Skeletal muscle tissue (tissue), 3 donors: ENCODE measurements at regions not wholly inside any gene's neighbourhood (a gene's known extent, or its start where the extent isn't known, plus 50 kb on each side); places are given as distances from the start of the nearest gene placed in this dataset.
"Not testable (repeated sequence)": the region's sequence is repeated elsewhere in the genome, so short reads cannot be mapped to it uniquely, and the experiment has no call there.

ENCODE experiments used
- H3K27ac ChIP-seq: one replicate; pipeline ENCODE4 v1.7.0; 2013; ENCODE audit warnings: mild to moderate bottlenecking, low read depth, low read length, inconsistent platforms
- H3K27me3 ChIP-seq, 3 donors: one replicate each; pipeline ENCODE4 v1.7.0; 2013; ENCODE audit warnings: low read length in 3 of 3; ENCODE audit not compliant: control insufficient read depth in 3 of 3, insufficient read depth in 3 of 3
- H3K36me3 ChIP-seq, 3 donors: one replicate each; pipeline ENCODE4 v1.7.0; 2013; ENCODE audit warnings: low read length in 3 of 3; ENCODE audit not compliant: control insufficient read depth in 3 of 3, insufficient read depth in 3 of 3
- H3K4me1 ChIP-seq, 3 donors: one replicate each; pipeline ENCODE4 v1.7.0; 2013; ENCODE audit warnings: low read length in 3 of 3, mild to moderate bottlenecking in 3 of 3; ENCODE audit not compliant: control insufficient read depth in 3 of 3, insufficient read depth in 3 of 3
- H3K4me3 ChIP-seq, 3 donors: one replicate each; pipeline ENCODE4 v1.7.0; 2013; ENCODE audit warnings: low read length in 3 of 3
- H3K9ac ChIP-seq, 3 donors: one replicate each; pipeline ENCODE4 v1.7.0; 2013; ENCODE audit warnings: low read length in 3 of 3, mild to moderate bottlenecking in 3 of 3, moderate library complexity in 2 of 3, low read depth in 1 of 3
- H3K9me3 ChIP-seq, 3 donors: one replicate each; pipeline ENCODE4 v1.7.0; 2013; ENCODE audit warnings: low read length in 3 of 3; ENCODE audit not compliant: control insufficient read depth in 3 of 3
- donor health status: Osteomylitis.

DNA sequence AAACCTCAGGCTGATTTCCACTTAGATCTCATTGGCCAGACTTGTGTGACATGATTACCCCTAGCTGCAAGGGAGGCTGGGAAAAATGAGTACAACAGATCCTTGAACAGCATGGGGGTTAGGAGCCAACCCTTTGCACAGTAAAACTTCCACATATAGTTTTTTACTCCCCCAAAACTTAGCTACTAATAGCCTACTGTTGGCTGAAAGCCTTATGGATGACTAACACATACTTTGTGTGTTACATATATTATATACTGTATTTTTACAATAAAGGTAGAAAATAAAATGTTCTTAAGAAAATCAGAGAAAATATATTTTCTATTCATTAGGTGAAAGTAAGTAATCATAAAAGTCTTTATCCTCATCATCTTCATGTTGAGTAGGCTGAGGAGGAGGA lies 217.4 kb downstream of the NMUR2 start:
- H3K9ac ChIP-seq = no peak overlapping the region
- H3K36me3 ChIP-seq = no peaks in the 10 kb centered on the region
- no peak overlapping the region for H3K27ac ChIP-seq
- H3K27me3 ChIP-seq = no peaks in the 10 kb centered on the region
- peaks cover 0 to 2% (median 0%) of the 10 kb centered on the region in 3 donors for H3K9me3 ChIP-seq
- no peak overlapping the region for H3K4me3 ChIP-seq
- no peaks in the 10 kb centered on the region for H3K4me1 ChIP-seq

DNA sequence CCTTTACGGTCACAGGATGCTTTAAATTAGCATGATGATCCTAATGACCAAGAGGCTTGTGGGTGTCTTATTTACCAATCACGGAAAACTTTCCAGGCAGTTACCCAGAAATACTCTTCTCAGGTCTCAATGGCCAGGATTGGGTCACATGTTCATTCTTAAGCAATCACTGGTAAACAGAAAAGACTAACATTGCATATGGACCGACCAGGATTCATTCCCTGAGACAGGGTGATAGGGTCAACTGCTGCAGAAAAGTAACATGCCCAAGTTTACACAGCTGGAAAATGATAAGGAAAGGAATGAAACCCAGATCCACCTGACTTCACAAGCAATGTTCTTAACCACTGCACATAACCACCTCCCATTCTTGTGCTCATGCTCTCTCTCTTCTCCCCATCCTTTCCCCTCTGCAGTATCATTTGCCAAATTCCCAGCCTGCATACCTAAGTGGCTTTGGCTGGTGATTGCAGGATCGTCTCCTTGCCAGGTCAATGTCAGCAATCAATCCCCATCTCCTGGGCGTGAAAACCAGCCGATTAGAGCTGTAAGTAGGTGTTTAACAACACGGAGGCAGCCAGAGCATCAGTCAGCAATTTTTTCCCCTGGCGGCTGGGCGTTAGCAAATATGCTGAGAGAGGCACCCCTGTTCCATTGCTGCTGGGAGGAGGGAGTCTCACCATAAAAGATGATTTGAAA lies 219.4 kb downstream of the NMUR2 start:
- Histone ChIP-seq H3K4me3 (no peak overlapping the region), H3K27ac (no peak overlapping the region), H3K27me3 (no peaks in the 10 kb centered on the region), H3K4me1 (no peaks in the 10 kb centered on the region), H3K36me3 (no peaks in the 10 kb centered on the region), H3K9me3 (peaks cover 0 to 2% (median 0%) of the 10 kb centered on the region in 3 donors), H3K9ac (no peak overlapping the region)

DNA sequence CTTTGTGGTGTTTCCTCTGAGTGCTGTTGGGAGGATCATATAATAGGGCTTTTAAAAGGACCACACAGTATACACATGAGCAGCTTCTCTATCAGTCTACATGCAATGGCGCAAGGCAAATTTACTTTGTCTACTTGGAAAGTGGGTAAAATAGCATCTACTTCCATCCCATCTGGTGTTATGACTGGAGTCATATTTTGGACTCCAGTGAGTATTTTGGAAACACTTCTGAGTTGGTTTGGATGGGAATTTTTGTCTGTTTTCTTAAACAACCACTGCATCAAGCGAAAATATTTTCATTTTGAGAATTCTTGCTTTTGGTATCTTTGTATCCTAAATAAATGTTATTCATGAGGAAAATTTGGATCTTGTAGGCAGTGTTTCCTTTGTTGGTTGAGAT lies 220.8 kb downstream of the NMUR2 start:
- H3K27me3 ChIP-seq = no peaks in the 10 kb centered on the region
- no peak overlapping the region for H3K27ac ChIP-seq
- H3K9me3 ChIP-seq = peaks cover 0 to 2% (median 0%) of the 10 kb centered on the region in 3 donors
- H3K36me3 ChIP-seq = no peaks in the 10 kb centered on the region
- no peak overlapping the region for H3K9ac ChIP-seq
- H3K4me3 ChIP-seq = no peak overlapping the region
- H3K4me1 ChIP-seq = no peaks in the 10 kb centered on the region

DNA sequence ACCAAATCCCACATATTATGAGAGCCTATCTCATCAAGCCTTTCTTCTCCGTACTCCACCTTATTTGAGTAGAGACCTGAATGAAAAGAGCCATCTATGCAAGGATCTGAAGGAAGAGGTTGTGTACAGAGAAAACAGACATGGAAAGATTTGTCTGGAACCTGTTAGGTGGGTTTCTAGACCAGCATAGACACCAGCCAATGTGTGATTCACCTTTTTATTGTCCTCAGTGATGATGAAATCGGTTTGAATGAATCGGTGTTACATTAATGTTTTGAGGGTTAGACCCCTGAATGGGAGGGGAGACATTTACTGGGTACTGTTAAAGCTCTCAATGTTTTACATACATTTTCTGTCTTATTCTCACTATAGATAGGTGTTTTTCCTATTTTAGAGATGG lies 223.6 kb downstream of the NMUR2 start:
- H3K9ac ChIP-seq = no peak overlapping the region
- H3K27me3 ChIP-seq = no peaks in the 10 kb centered on the region
- no peaks in the 10 kb centered on the region for H3K36me3 ChIP-seq
- no peak overlapping the region for H3K27ac ChIP-seq
- no peak overlapping the region for H3K4me3 ChIP-seq
- H3K4me1 ChIP-seq = no peaks in the 10 kb centered on the region
- H3K9me3 ChIP-seq = no peaks in the 10 kb centered on the region

DNA sequence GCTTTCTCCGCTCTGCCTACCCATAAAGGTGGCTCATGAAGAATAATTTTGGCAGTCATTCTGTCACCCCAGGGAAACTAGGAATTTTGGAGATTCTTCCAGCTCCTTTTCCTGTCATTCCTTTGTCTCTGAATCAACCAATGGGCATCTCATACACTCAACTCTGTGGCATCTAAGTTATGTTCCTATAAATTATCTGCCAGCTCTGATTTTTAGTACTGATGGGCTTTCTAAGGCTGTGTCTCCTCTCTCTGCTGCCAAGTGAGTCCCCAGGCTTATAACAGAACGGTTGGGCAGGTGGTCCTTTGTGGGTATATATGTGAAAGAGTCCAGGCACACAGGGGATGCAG lies 226.8 kb downstream of the NMUR2 start:
- Histone ChIP-seq H3K4me1 (no peaks in the 10 kb centered on the region), H3K9ac (no peak overlapping the region), H3K27ac (no peak overlapping the region), H3K9me3 (no peaks in the 10 kb centered on the region), H3K27me3 (no peaks in the 10 kb centered on the region), H3K36me3 (no peaks in the 10 kb centered on the region), H3K4me3 (no peak overlapping the region)

DNA sequence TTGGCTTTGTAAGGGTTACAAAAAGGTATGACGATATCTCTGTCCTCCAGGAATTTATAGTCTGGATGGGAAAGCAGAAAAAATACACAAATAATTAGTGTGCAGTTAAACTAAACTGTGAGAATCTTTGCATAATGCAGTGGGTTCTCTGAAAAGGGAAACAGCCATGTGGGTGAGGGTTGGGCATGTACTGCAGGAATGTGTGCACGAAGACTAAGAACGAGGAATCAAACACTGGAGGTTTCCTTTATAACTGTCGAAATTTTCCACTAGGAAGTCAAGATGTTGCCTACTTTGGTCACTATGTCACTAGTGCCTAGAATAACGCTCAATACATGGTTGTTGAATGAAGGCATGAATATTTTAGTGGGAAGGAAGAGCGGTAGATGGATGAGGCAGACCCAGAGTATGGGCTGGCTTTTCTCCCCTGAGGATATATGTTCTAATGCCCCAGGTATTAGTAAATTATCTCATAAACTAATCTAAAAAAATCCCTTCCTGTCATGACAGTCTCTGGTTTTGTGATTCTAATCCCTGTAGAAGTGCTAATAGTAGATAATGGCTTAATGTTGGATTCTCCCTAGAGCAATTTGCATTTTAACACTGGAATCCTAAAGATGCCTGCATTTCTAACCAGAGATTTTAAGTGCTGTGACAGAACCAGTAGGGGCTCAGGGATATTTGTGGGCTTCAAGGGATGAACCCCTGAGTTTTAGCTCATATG lies 227.3 kb downstream of the NMUR2 start:
- Histone ChIP-seq H3K4me1 (no peaks in the 10 kb centered on the region), H3K4me3 (no peak overlapping the region), H3K27me3 (no peaks in the 10 kb centered on the region)

DNA sequence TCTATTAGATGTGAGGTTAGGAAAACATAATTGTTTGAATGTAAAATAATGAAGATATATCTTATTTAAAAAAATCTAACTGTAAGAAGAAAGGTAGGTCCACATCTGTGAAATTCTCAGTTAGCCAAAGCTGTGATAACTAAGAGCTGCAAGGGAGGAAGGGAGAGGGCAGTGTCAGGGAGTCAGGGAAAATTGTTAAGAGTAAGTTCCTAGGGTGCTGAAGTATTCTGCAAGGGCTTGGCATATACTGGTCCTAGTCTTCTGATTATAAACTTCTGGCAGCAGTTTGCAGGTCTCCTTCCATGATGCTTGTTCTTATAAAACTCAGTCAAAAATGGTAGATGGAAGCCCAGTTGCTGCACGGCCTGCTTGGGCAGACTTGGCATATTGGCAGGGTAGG lies 233.2 kb downstream of the NMUR2 start:
- H3K4me1 ChIP-seq = no peaks in the 10 kb centered on the region
- no peak overlapping the region for H3K9ac ChIP-seq
- no peak overlapping the region for H3K4me3 ChIP-seq
- no peaks in the 10 kb centered on the region for H3K27me3 ChIP-seq
- no peak overlapping the region for H3K27ac ChIP-seq
- no peaks in the 10 kb centered on the region for H3K36me3 ChIP-seq
- H3K9me3 ChIP-seq = no peaks in the 10 kb centered on the region

More for the DNA sequence above, 227.3 kb downstream of the NMUR2 start:
- no peak overlapping the region for H3K27ac ChIP-seq
- H3K9ac ChIP-seq = no peak overlapping the region
- H3K9me3 ChIP-seq = no peaks in the 10 kb centered on the region
- no peaks in the 10 kb centered on the region for H3K36me3 ChIP-seq

DNA sequence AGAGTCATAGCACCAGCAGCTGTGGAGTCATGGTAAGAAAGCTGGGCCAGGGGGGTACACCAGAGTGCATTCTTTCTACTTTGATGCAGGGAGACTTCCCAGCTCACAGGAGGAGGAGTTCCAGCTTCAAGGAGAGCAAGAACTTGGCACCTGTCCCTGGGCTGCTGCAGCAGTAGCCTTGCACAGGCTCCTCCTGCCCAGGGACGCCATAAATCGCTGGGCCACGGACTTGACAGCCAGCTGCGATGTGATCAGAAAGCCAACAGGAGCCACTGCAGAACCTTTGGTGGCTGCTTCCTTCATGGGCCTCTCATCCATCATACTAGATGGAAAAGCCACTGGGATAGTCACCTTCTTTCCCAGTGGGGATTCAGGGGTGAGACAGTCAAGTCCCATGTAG lies 234.7 kb downstream of the NMUR2 start:
- Histone ChIP-seq H3K9me3 (no peaks in the 10 kb centered on the region), H3K4me1 (no peaks in the 10 kb centered on the region), H3K27ac (no peak overlapping the region), H3K36me3 (no peaks in the 10 kb centered on the region), H3K9ac (no peak overlapping the region), H3K4me3 (no peak overlapping the region), H3K27me3 (no peaks in the 10 kb centered on the region)

DNA sequence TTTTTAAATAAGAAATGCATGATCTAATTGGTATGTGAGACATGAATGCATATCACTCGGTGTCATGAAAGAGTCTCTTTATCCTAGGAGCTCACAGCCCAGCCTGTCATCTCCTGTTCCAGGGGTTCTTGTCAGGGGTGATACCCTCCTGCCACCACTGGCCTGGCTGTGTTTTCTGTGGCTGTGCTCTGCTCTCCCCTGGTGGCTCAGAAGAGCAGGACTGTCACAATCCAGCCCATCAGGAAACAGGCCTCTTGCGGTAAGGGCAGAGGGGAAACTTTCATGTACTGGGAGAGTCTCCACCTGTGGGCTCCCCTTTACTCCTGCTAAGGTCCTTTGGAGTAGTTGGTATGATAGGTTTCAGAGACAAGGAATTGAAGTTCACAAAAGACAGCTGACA lies 240.2 kb upstream of the GLRA1 start:
- Histone ChIP-seq H3K36me3 (no peaks in the 10 kb centered on the region), H3K9me3 (no peaks in the 10 kb centered on the region), H3K27me3 (no peaks in the 10 kb centered on the region), H3K4me1 (no peaks in the 10 kb centered on the region), H3K4me3 (no peak overlapping the region), H3K9ac (no peak overlapping the region), H3K27ac (no peak overlapping the region)

DNA sequence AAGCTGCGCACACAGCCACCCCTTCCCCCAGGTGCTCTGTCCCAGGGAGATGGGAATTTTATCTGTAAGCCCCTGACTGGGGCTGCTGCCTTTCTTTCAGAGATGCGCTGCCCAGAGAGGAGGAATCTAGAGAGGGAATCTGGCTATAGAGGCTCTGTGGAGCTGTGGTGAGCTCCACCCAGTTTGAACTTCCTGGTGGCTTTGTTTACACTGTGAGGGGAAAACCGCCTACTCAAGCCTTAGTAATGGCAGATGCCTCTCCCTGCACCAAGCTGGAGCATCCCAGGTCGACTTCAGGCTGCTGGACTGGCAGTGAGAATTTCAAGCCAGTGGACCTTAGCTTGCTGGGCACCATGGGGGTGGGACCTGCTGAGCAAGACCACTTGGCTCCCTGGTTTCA lies 235.2 kb upstream of the GLRA1 start:
- H3K36me3 ChIP-seq, H3K27ac ChIP-seq, H3K4me3 ChIP-seq, H3K4me1 ChIP-seq, H3K9me3 ChIP-seq, H3K27me3 ChIP-seq, H3K9ac ChIP-seq: not testable (repeated sequence)
